Lower leg skin (tissue), 3 donors: ENCODE measurements at regions not wholly inside any gene's neighbourhood (a gene's known extent, or its start where the extent isn't known, plus 50 kb on each side); places are given as distances from the start of the nearest gene placed in this dataset.

Source experiments
- CTCF ChIP-seq, 3 donors: fragments of 450-650 bp; IDR thresholded peaks; one replicate each; pipeline ENCODE4 v1.5.1; 2016; ENCODE audit warnings: antibody characterized with exemption in 3 of 3, mild to moderate bottlenecking in 3 of 3, moderate library complexity in 2 of 3
- POLR2A ChIP-seq, 2 donors: fragments of 450-650 bp; IDR thresholded peaks; one replicate each; pipeline ENCODE4 v1.6.1; 2016 to 2017; ENCODE audit warnings: antibody characterized with exemption in 2 of 2, mild to moderate bottlenecking in 1 of 2, moderate library complexity in 1 of 2

GRCh38 chr2:107405261-107405660 lies 421.4 kb upstream of the RGPD4 start:
- no peak for TF ChIP-seq POLR2A (IDR thresholded peaks at IDR 0.05)
- no peak for TF ChIP-seq CTCF (IDR thresholded peaks at IDR 0.05)
